Keratinocyte (primary cell): ENCODE measurements at regions not wholly inside any gene's neighbourhood (a gene's known extent, or its start where the extent isn't known, plus 50 kb on each side); places are given as distances from the start of the nearest gene placed in this dataset.

Source experiments
- DNase-seq: peaks from one replicate; pipeline ENCODE4 v3.0.0-alpha.2; 2011; ENCODE audit warnings: low read depth, missing footprints, low spot score
- FAIRE-seq: peaks from 2 replicates; lab custom pipeline; 2011; peaks lifted over from hg19 to GRCh38; lab: Jason Lieb, UNC
- H2AFZ ChIP-seq: 2 replicates; pipeline ENCODE4 v1.6.0; 2012; ENCODE audit warnings: low read length, control low read depth, inconsistent platforms; ENCODE audit not compliant: control insufficient read depth
- H3K27ac ChIP-seq: 2 replicates; pipeline ENCODE4 v1.5.1; 2011; ENCODE audit warnings: low read length; ENCODE audit not compliant: control insufficient read depth, insufficient read depth
- H3K27me3 ChIP-seq: 3 replicates; pipeline ENCODE4 v1.6.0; 2011; ENCODE audit warnings: low read length; ENCODE audit not compliant: control insufficient read depth, insufficient read depth; ENCODE audit errors: extremely low read depth
- H3K36me3 ChIP-seq, 2 experiments: 2 replicates in 1 of 2; 3 replicates in 1 of 2; pipeline ENCODE4 v1.5.1; 2011; ENCODE audit warnings: low read length in 2 of 2, mild to moderate bottlenecking in 1 of 2; ENCODE audit not compliant: control insufficient read depth in 2 of 2, insufficient read depth in 2 of 2; ENCODE audit errors: extremely low read depth in 1 of 2
- H3K4me1 ChIP-seq: 3 replicates; pipeline ENCODE4 v1.5.1; 2011; ENCODE audit warnings: low read length; ENCODE audit not compliant: control insufficient read depth, insufficient read depth; ENCODE audit errors: extremely low read depth
- H3K4me2 ChIP-seq: 3 replicates; pipeline ENCODE4 v1.6.0; 2011; ENCODE audit warnings: low read depth, low read length; ENCODE audit not compliant: control insufficient read depth, insufficient read depth; ENCODE audit errors: extremely low read depth
- H3K4me3 ChIP-seq, 3 experiments: fragments of 200-600 bp in 1 of 3; sonication (generic) in 1 of 3; 2 replicates in 2 of 3; 3 replicates in 1 of 3; pipeline ENCODE4 v1.5.1; 2011 to 2016; ENCODE audit warnings: low read length in 3 of 3, mild to moderate bottlenecking in 3 of 3, control low read depth in 2 of 3, inconsistent platforms in 1 of 3, low read depth in 1 of 3, mixed read lengths in 1 of 3, mixed run types in 1 of 3, moderate library complexity in 1 of 3; ENCODE audit not compliant: control insufficient read depth in 2 of 3, insufficient read depth in 2 of 3; ENCODE audit errors: extremely low read depth in 1 of 3
- H3K79me2 ChIP-seq: 2 replicates; pipeline ENCODE4 v1.6.0; 2012; ENCODE audit warnings: low read length; ENCODE audit not compliant: control insufficient read depth, insufficient read depth
- H3K9ac ChIP-seq: 3 replicates; pipeline ENCODE4 v1.6.0; 2011; ENCODE audit warnings: low read length; ENCODE audit not compliant: control insufficient read depth, insufficient read depth; ENCODE audit errors: extremely low read depth
- H3K9me1 ChIP-seq: 3 replicates; pipeline ENCODE4 v1.6.0; 2011; ENCODE audit warnings: low read length; ENCODE audit not compliant: control insufficient read depth, insufficient read depth; ENCODE audit errors: extremely low read depth
- H3K9me3 ChIP-seq: 2 replicates; pipeline ENCODE4 v1.5.1; 2012; ENCODE audit warnings: low read depth, low read length; ENCODE audit not compliant: control insufficient read depth
- H4K20me1 ChIP-seq: 3 replicates; pipeline ENCODE4 v1.6.0; 2011; ENCODE audit warnings: low read length; ENCODE audit not compliant: control insufficient read depth, insufficient read depth; ENCODE audit errors: extremely low read depth
- EZH2 ChIP-seq: IDR thresholded peaks from one replicate; pipeline ENCODE4 v1.6.1; 2012; ENCODE audit warnings: inconsistent platforms, mild to moderate bottlenecking, low read length, moderate library complexity
- dilution Hi-C: fragments of 300-500 bp; cut with MboI; formaldehyde crosslinking; loops from one replicate; pipeline ENCODE4 v1.7.0; 2020; ENCODE audit warnings: low sequenced_read_pairs; ENCODE audit not compliant: extremely low pct_ligation_motif_present
- TF ChIP-seq, protein P1 (sequence below), 3 experiments: IDR thresholded peaks in 1 of 3; conservative IDR thresholded peaks in 1 of 3; optimal IDR thresholded peaks in 1 of 3; 2 replicates in 2 of 3; 3 replicates in 1 of 3; pipeline versions ENCODE3 to v1.5.1; 2011; ENCODE audit warnings: low read length in 3 of 3, mild to moderate bottlenecking in 3 of 3, moderate library complexity in 2 of 3, control low read depth in 1 of 3, inconsistent platforms in 1 of 3; ENCODE audit not compliant: insufficient read depth in 2 of 3; ENCODE audit errors: extremely low read depth in 1 of 3

DNA sequence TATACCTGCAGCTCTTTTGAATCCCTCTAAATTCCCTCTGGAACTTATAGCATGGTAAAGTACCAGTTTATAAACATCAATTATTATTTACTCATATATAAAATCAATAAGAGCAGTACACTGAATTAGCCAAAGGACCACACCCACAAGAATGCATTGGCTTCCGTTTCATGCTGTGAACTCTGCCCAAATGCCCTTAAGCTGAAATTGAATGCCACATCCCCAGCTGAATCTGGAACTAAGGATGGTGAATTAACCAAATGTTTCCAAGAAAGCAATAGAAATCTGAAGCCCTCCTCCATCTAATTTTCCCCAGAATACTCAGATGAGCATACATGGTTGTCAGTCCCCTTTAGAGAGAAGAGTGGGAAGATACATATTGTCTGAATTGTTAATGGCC lies 436.4 kb upstream of the FTMT start:
- no peak overlapping the region for H3K9ac ChIP-seq
- TF ChIP-seq, protein P1, sequence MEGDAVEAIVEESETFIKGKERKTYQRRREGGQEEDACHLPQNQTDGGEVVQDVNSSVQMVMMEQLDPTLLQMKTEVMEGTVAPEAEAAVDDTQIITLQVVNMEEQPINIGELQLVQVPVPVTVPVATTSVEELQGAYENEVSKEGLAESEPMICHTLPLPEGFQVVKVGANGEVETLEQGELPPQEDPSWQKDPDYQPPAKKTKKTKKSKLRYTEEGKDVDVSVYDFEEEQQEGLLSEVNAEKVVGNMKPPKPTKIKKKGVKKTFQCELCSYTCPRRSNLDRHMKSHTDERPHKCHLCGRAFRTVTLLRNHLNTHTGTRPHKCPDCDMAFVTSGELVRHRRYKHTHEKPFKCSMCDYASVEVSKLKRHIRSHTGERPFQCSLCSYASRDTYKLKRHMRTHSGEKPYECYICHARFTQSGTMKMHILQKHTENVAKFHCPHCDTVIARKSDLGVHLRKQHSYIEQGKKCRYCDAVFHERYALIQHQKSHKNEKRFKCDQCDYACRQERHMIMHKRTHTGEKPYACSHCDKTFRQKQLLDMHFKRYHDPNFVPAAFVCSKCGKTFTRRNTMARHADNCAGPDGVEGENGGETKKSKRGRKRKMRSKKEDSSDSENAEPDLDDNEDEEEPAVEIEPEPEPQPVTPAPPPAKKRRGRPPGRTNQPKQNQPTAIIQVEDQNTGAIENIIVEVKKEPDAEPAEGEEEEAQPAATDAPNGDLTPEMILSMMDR (optimal IDR thresholded peaks at IDR 0.05 in 1 of 3, IDR thresholded peaks at IDR 0.05 in 1 of 3, conservative IDR thresholded peaks at IDR 0.05 in 1 of 3; ENCODE audit: extremely low read depth in 1 of 3, insufficient read depth in 2 of 3, low read length in 3 of 3): no peak
- TF ChIP-seq EZH2: no peak
- FAIRE-seq: no peak
- no peak for DNase-seq
- no peaks in the 10 kb centered on the region for H3K9me1 ChIP-seq
- no peaks in the 10 kb centered on the region for H3K9me3 ChIP-seq
- H3K79me2 ChIP-seq: no peaks in the 10 kb centered on the region
- H3K4me2 ChIP-seq: no peak overlapping the region
- dilution Hi-C loops: no loop called here
- H3K36me3 ChIP-seq: no peaks in the 10 kb centered on the region
- no peaks in the 10 kb centered on the region for H4K20me1 ChIP-seq
- no peak overlapping the region for H2AFZ ChIP-seq
- no peak overlapping the region for H3K4me3 ChIP-seq
- no peak overlapping the region for H3K27ac ChIP-seq
- no peaks in the 10 kb centered on the region for H3K4me1 ChIP-seq
- no peaks in the 10 kb centered on the region for H3K27me3 ChIP-seq

DNA sequence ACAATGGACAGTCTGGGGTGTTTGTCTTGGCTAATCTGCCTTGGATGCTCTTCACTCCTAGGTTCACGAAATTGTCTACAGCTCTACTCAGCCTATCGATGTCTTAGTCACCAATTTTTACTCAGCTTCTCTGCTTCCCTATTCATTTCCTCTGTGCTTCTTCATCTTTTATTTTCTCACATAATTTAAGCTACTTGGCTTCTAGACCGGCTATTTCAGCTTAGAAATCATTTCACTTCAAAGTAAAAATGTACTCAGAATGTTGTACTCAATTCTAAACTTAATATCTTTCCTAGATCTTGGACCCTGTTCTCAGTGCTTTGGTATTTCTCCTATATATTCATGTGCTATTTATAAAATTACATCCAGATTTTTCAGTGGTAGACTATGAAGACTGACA lies 430.0 kb upstream of the FTMT start:
- no peak for DNase-seq

More for the DNA sequence above, 430.0 kb upstream of the FTMT start:
- Histone ChIP-seq H3K9me3 (no peaks in the 10 kb centered on the region), H2AFZ (no peak overlapping the region), H3K27me3 (no peaks in the 10 kb centered on the region), H3K36me3 (no peaks in the 10 kb centered on the region), H3K79me2 (no peaks in the 10 kb centered on the region), H3K9me1 (no peaks in the 10 kb centered on the region), H3K27ac (no peak overlapping the region), H3K4me2 (no peak overlapping the region), H4K20me1 (no peaks in the 10 kb centered on the region), H3K4me1 (no peaks in the 10 kb centered on the region), H3K4me3 (no peak overlapping the region), H3K9ac (no peak overlapping the region)
- dilution Hi-C loops: no loop called here
- no peak for FAIRE-seq
- TF ChIP-seq EZH2: no peak
- TF ChIP-seq, protein P1 (optimal IDR thresholded peaks at IDR 0.05 in 1 of 3, IDR thresholded peaks at IDR 0.05 in 1 of 3, conservative IDR thresholded peaks at IDR 0.05 in 1 of 3; ENCODE audit: extremely low read depth in 1 of 3, insufficient read depth in 2 of 3, low read length in 3 of 3): no peak
